K562 (cell line): ENCODE measurements at regions not wholly inside any gene's neighbourhood (a gene's known extent, or its start where the extent isn't known, plus 50 kb on each side); places are given as distances from the start of the nearest gene placed in this dataset.

ENCODE experiments used
- ATAC-seq: fragments of 200-7000 bp; cut with Tn5 transposase; 3 replicates; pipeline ENCODE4 v1.9.1; 2020; ENCODE audit warnings: moderate library complexity
- BruUV-seq: library from RNA; stranded (reverse); fragments of 400-500 nt; replicated peaks from 2 replicates; lab custom pipeline; 2021; lab: Mats Ljungman, UMichigan
- CTCF ChIA-PET: fragments of 300-600 bp; formaldehyde crosslinking; extraction: SDS; loops from one replicate; lab custom pipeline; 2021; ENCODE audit warnings: low intra/inter-chr PET ratio; lab: Yijun Ruan, JAX
- POLR2A ChIA-PET: fragments of 300-600, 350-650 bp; sonication (Branson Sonifier 250); formaldehyde crosslinking; extraction: SDS; loops from one replicate; lab custom pipeline; 2021; ENCODE audit warnings: antibody characterized with exemption, inconsistent platforms; lab: Yijun Ruan, JAX
- DNase-seq, 4 experiments: peaks; one replicate each; pipeline versions ENCODE4 v3.0.0 to v3.0.0-alpha.2; 2011 to 2018; ENCODE audit warnings: low spot score in 3 of 4, mixed read lengths in 3 of 4; ENCODE audit errors: extremely low read depth in 1 of 4
- FAIRE-seq: peaks from 2 replicates; lab custom pipeline; 2011; peaks lifted over from hg19 to GRCh38; lab: Jason Lieb, UNC
- H2AFZ ChIP-seq: 2 replicates; pipeline ENCODE4 v1.6.0; 2011; ENCODE audit warnings: low read depth, low read length, control low read depth, inconsistent platforms
- H3K27ac ChIP-seq: fragments of 200-600 bp; 3 replicates; pipeline ENCODE4 v1.8.0; 2011; ENCODE audit warnings: low read depth, mild to moderate bottlenecking, control low read depth, inconsistent platforms, low read length, moderate library complexity, mixed read lengths; ENCODE audit errors: extremely low read depth
- H3K27me3 ChIP-seq, 2 experiments: fragments of 300-600 bp in 1 of 2; 2 replicates in 1 of 2; 3 replicates in 1 of 2; pipeline versions ENCODE4 v1.6.0 to v1.8.0; 2011; ENCODE audit warnings: inconsistent platforms in 2 of 2, low read length in 2 of 2, mild to moderate bottlenecking in 1 of 2, mixed read lengths in 1 of 2, moderate library complexity in 1 of 2; ENCODE audit not compliant: control insufficient read depth in 2 of 2, insufficient read depth in 2 of 2
- H3K36me3 ChIP-seq: fragments of 300-600 bp; 3 replicates; pipeline ENCODE4 v1.8.0; 2011; ENCODE audit warnings: mild to moderate bottlenecking, low read length, inconsistent platforms; ENCODE audit not compliant: control insufficient read depth, insufficient read depth
- H3K4me1 ChIP-seq, 2 experiments: fragments of 200-600 bp in 1 of 2; replicated peaks in 1 of 2; 2 replicates in 1 of 2; 3 replicates in 1 of 2; pipeline versions ENCODE4 v1.5.1 to v1.8.0; 2011; ENCODE audit warnings: inconsistent platforms in 2 of 2, low read length in 2 of 2, mild to moderate bottlenecking in 1 of 2, mixed read lengths in 1 of 2, moderate library complexity in 1 of 2; ENCODE audit not compliant: control insufficient read depth in 2 of 2, insufficient read depth in 2 of 2
- H3K4me2 ChIP-seq: 2 replicates; pipeline ENCODE4 v1.6.1; 2011; ENCODE audit warnings: low read length, control low read depth, inconsistent platforms, mixed read lengths; ENCODE audit not compliant: insufficient read depth
- H3K4me3 ChIP-seq: fragments of 200-600 bp; sonication (generic), shearing (Covaris generic); 2 replicates; pipeline ENCODE4 v1.5.1; 2016; ENCODE audit warnings: control low read depth, inconsistent platforms
- H3K79me2 ChIP-seq: fragments of 200-600 bp; 3 replicates; pipeline ENCODE4 v1.8.0; 2011; ENCODE audit warnings: low read length, inconsistent platforms; ENCODE audit not compliant: control insufficient read depth, insufficient read depth
- H3K9ac ChIP-seq, 2 experiments: 2 replicates each; pipeline versions ENCODE4 v1.6.0 to v1.6.1; 2011; ENCODE audit warnings: low read depth in 2 of 2, low read length in 2 of 2, control low read depth in 1 of 2, inconsistent platforms in 1 of 2, mild to moderate bottlenecking in 1 of 2, mixed read lengths in 1 of 2; ENCODE audit not compliant: insufficient read depth in 1 of 2
- H3K9me1 ChIP-seq: one replicate; pipeline ENCODE4 v1.6.0; 2011; ENCODE audit warnings: inconsistent platforms, mild to moderate bottlenecking, low read length, moderate library complexity; ENCODE audit not compliant: control insufficient read depth, insufficient read depth
- H3K9me3 ChIP-seq: replicated peaks from 2 replicates; pipeline ENCODE4 v1.5.1; 2011; ENCODE audit warnings: low read depth, low read length, inconsistent platforms; ENCODE audit not compliant: control insufficient read depth, insufficient read depth
- H4K20me1 ChIP-seq: replicated peaks from 2 replicates; pipeline ENCODE4 v1.6.1; 2011; ENCODE audit warnings: low read length, inconsistent platforms, mixed read lengths; ENCODE audit not compliant: control insufficient read depth, insufficient read depth
- MAZ ChIP-seq, 2 experiments: fragments of 450-650 bp in 1 of 2; sonication (generic) in 1 of 2; formaldehyde crosslinking; IDR thresholded peaks in 1 of 2; conservative IDR thresholded peaks in 1 of 2; 2 replicates each; pipeline versions ENCODE4 v1.4.0 to v1.5.0; 2020; ENCODE audit warnings: mild to moderate bottlenecking in 1 of 2, missing genetic modification reagents in 1 of 2
- MYNN ChIP-seq, 2 experiments: sonication (generic); formaldehyde crosslinking in 1 of 2; IDR thresholded peaks; 2 replicates each; pipeline versions ENCODE4 v1.5.0 to v1.6.1; 2016 to 2020; ENCODE audit warnings: antibody characterized with exemption in 1 of 2, missing genetic modification reagents in 1 of 2
- POLR3G ChIP-seq: IDR thresholded peaks from 2 replicates; pipeline ENCODE4 v1.6.1; 2011; ENCODE audit not compliant: insufficient read length, insufficient replicate concordance; ENCODE audit errors: extremely low read depth
- SNIP1 ChIP-seq: fragments of 450-650 bp; IDR thresholded peaks from 2 replicates; pipeline ENCODE4 v1.7.1; 2017; ENCODE audit warnings: low read depth, mild to moderate bottlenecking
- TCFL5 ChIP-seq: fragments of 250-450 bp; sonication (Bioruptor Pico); conservative IDR thresholded peaks from 2 replicates; pipeline ENCODE4 v1.6.1; 2021; ENCODE audit warnings: mild to moderate bottlenecking, moderate library complexity, matching md5 sums
- ZBTB7A ChIP-seq: IDR thresholded peaks from 2 replicates; pipeline ENCODE4 v1.6.1; 2011; ENCODE audit warnings: low read depth, mild to moderate bottlenecking, low read length, moderate library complexity, borderline replicate concordance; ENCODE audit not compliant: control insufficient read depth
- ZNF124 ChIP-seq: sonication (generic); formaldehyde crosslinking; IDR thresholded peaks from 2 replicates; pipeline ENCODE4 v1.8.1; 2022; ENCODE audit warnings: missing genetic modification reagents
- ZNF316 ChIP-seq: fragments of 450-650 bp; IDR thresholded peaks from 2 replicates; pipeline ENCODE4 v1.6.1; 2016
- WGBS: fragments of 100-300 bp; shearing (Covaris generic); methylation state at CpG from one replicate; pipeline ENCODE4 v1.1.6; 2016; ENCODE audit warnings: low coverage, mixed read lengths; ENCODE audit not compliant: insufficient coverage; ENCODE audit errors: missing lambda C conversion rate; 5-methylcytosine and 5-hydroxymethylcytosine counted together
- in situ Hi-C: fragments of 300-500 bp; cut with MboI; formaldehyde crosslinking; loops from 4 replicates; pipeline ENCODE4 v1.15.0; 2018; ENCODE audit warnings: inconsistent platforms, mixed read lengths
- intact Hi-C: fragments of 100-400 bp; cut with micrococcal nuclease; formaldehyde crosslinking; loops from 2 replicates; pipeline ENCODE4 v1.14.2; 2022
- TF ChIP-seq, protein P1 (sequence below): sonication (generic); formaldehyde crosslinking; IDR thresholded peaks from 2 replicates; pipeline ENCODE4 v1.8.0; 2022; ENCODE audit warnings: missing genetic modification reagents, mild to moderate bottlenecking, moderate library complexity, borderline replicate concordance

- H3K79me2 ChIP-seq = no peaks in the 10 kb centered on the region
- ATAC-seq (no peak), DNase-seq (no peak), FAIRE-seq (no peak)
- ChIA-PET POLR2A (interaction anchor here (0.8 kb wide), 1 partner anchor 139 kb away, joined by 3 read pairs; no protein-coding TSS in a partner anchor), CTCF (no interaction called here)
- H3K27me3 ChIP-seq = peaks cover 28 to 58% of the 10 kb centered on the region in 2 experiments; a peak in 4 of 5 replicates
- H2AFZ ChIP-seq = no peak overlapping the region
- H3K27ac ChIP-seq = no peak overlapping the region
- intact Hi-C loops = no loop called here
- H3K4me2 ChIP-seq = no peak overlapping the region
- no peaks in the 10 kb centered on the region; the same call in 1 of the 2 replicates for H4K20me1 ChIP-seq
- WGBS = under 1% methylated on average over 8 of the region's 9 CpGs
- TF ChIP-seq, protein P1, sequence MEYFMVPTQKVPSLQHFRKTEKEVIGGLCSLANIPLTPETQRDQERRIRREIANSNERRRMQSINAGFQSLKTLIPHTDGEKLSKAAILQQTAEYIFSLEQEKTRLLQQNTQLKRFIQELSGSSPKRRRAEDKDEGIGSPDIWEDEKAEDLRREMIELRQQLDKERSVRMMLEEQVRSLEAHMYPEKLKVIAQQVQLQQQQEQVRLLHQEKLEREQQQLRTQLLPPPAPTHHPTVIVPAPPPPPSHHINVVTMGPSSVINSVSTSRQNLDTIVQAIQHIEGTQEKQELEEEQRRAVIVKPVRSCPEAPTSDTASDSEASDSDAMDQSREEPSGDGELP (CRISPR knock-in tag) = no peak
- TF ChIP-seq ZBTB7A (no peak), ZNF316 (no peak), POLR3G (no peak)
- in situ Hi-C loops = no loop called here
- no peaks in the 10 kb centered on the region for H3K4me1 ChIP-seq
- H3K9me1 ChIP-seq = peaks cover 3% of the 10 kb centered on the region
- H3K9ac ChIP-seq = no peak overlapping the region
- BruUV-seq = no TSS peak
- no peaks in the 10 kb centered on the region for H3K9me3 ChIP-seq
- no peaks in the 10 kb centered on the region for H3K36me3 ChIP-seq
- H3K4me3 ChIP-seq = no peak overlapping the region
These were observed 171.9 kb downstream of the FAM43A start for GRCh38 chr3:194857469-194858113.

DNA sequence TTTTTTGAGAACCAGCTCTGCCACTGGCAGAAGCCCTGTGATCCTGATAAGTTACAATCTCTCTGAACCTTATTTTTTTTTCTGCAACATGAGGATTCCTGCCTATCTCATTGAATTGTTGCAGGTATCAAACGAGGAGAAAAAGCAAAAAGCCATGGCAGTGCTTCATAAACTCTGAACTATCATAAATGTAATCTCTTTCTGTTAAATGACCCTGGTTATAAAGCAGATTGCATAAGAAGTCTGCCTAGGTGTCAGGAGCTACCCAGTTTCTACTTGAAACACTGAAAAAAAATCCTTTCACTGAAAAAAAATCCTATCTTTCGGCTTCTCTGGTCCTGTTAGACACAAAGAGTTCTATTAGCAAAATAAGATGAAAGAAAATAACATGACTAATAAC is 172.7 kb downstream of the FAM43A start:
- Histone ChIP-seq H4K20me1 (no peaks in the 10 kb centered on the region; the same call in 1 of the 2 replicates), H3K27me3 (peaks cover 26 to 58% of the 10 kb centered on the region in 2 experiments), H2AFZ (no peak overlapping the region), H3K4me1 (no peaks in the 10 kb centered on the region), H3K4me2 (no peak overlapping the region), H3K27ac (no peak overlapping the region), H3K9ac (no peak overlapping the region), H3K4me3 (no peak overlapping the region), H3K9me3 (no peaks in the 10 kb centered on the region), H3K9me1 (peaks cover 1% of the 10 kb centered on the region), H3K79me2 (no peaks in the 10 kb centered on the region), H3K36me3 (no peaks in the 10 kb centered on the region)
- 0% methylated on average over 2 of the region's 2 CpGs for WGBS
- no peak for ATAC-seq
- in situ Hi-C loops = no loop called here
- DNase-seq = no peak
- ChIA-PET POLR2A (no interaction called here), CTCF (no interaction called here)
- no peak for FAIRE-seq
- intact Hi-C loops = no loop called here
- no TSS peak for BruUV-seq
- TF ChIP-seq SNIP1 (no peak), TCFL5 (no peak), ZNF124 (no peak), MYNN (IDR thresholded peaks at IDR 0.05) (no peak), MYNN (CRISPR knock-in tag; IDR thresholded peaks at IDR 0.05) (no peak), MAZ (CRISPR knock-in tag; conservative IDR thresholded peaks at IDR 0.05 in 1 of 2, IDR thresholded peaks at IDR 0.05 in 1 of 2) (no peak)
